Right ventricle myocardium inferior (tissue), 1 donor: ENCODE measurements at regions not wholly inside any gene's neighbourhood (a gene's known extent, or its start where the extent isn't known, plus 50 kb on each side); places are given as distances from the start of the nearest gene placed in this dataset.
A peak's percentile ranks its signal among the peaks of the same experiment; 100 is the strongest.
"Not testable (repeated sequence)": the region's sequence is repeated elsewhere in the genome, so short reads cannot be mapped to it uniquely, and the experiment has no call there.

Experiments
- ATAC-seq: fragments of 200-7000 bp; cut with Tn5 transposase; one replicate; pipeline ENCODE4 v1.9.1; 2020; ENCODE audit warnings: mild to moderate bottlenecking, moderate library complexity
- DNase-seq: peaks from one replicate; pipeline ENCODE4 v3.0.0; 2021; ENCODE audit errors: missing footprints
- intact Hi-C: fragments of 100-400 bp; cut with DNase I; formaldehyde crosslinking; loops from one replicate; pipeline ENCODE4 v1.11.0; 2022
- donor health status: DM: no; HTN: yes; CAD: no; lungs with severe emphysema.

DNA sequence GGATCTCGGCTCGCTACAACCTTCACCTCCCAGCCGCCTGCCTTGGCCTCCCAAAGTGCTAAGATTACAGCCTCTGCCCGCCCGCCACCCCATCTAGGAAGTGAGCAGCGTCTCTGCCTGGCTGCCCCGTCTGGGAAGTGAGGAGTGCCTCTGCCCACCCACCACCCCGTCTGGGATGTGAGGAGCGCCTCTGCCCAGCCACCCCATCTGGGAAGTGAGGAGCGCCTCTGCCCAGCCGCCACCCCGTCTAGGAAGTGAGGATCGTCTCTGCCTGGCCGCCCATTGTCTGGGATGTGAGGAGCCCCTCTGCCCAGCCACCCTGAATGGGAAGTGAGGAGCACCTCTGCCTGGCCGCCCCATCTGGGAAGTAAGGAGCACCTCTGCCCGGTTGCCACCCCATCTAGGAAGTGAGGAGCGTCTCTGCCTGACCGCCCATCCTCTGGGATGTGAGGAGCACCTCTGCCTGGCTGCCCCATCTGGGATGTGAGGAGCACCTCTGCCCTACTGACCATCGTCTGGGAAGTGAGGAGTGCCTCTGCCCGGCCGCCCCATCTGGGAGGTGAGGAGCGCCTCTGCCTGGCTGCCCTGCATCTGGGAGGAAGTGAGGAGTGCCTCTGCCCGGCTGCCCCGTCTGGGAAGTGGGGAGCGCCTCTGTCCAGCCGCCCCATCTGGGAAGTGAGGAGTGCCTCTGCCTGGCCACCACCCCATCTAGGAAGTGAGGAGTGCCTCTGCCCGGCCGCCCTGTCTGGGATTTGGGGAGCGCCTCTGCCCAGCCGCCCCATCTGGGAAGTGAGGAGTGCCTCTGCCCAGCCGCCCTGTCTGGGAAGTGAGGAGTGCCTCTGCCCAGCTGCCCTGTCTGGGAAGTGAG lies 90.4 kb upstream of the ZNF519 start:
- intact Hi-C loops, ATAC-seq: not testable (repeated sequence)
- peak; percentile 51 for DNase-seq

- no peak for DNase-seq
- intact Hi-C loops = no loop called here
- ATAC-seq = no peak
Measured at GRCh38 chr18:14221689-14222088, 89.5 kb upstream of the ZNF519 start.

GRCh38 chr18:14215952-14216351 lies 83.7 kb upstream of the ZNF519 start:
- DNase-seq, ATAC-seq, intact Hi-C loops: not testable (repeated sequence)

DNA sequence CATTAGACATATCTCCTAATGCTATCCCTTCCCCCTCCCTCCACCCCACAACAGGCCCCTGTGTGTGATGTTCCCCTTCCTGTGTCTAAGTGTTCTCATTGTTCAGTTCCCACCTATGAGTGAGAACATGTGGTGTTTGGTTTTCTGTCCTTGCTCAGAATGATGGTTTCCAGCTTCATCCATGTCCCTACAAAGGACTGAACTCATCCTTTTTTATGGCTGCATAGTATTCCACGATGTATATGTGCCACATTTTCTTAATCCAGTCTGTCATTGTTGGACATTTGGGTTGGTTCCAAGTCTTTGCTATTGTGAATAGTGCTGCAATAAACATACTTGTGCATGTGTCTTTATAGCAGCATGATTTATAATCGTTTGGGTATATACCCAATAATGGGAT lies 71.2 kb upstream of the ZNF519 start:
- ATAC-seq, intact Hi-C loops, DNase-seq: not testable (repeated sequence)

DNA sequence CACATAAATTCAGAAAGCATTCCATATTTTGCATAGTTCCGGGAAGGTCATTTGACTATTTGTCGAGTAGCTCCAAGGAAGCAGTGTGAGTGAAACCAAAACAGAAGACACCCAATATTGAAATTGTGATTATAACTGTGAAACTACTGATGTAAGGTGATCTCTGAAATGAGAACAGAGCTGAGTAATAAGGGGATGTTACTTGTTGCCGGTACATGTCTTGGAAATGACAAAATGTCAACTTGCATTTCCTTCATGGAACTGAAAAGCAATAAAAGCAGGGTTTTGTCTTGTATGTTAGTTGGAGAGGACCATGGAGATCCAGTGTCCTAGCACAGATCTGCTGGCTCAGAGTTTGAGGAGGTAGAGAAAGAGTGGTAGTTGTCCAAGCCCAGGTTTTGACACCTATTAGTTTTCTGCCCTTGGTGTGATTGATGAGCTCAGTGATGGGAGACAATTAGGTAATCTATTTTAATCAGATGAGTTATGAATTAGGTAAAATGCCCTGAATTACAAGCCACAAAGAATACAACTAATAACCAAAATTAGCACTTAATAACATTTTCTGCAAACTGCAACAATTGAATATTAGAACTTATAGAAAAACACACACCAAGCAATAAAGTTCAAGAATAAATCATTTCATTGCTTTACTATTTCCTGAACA lies 58.7 kb upstream of the ZNF519 start:
- ATAC-seq, intact Hi-C loops, DNase-seq: not testable (repeated sequence)

DNA sequence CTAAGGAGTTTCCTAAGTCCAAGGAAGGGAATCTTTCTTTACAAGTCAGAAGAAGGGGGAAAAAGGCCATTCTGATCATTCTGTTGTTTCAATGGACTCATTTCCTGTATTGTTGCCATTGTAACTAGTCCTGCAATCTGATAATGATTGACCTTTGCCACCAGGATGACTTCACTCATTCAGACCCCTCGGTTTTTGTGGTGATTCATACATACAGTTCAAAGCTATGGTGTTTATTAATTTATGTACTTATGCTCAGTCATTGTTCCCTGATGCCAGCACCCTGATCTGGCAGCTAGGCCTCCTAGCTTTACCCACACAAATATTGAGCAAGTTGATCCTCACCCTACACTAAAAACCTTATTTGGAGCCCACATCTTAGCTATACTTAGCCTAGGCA lies 57.6 kb upstream of the ZNF519 start:
- ATAC-seq (no peak), DNase-seq (no peak)
- intact Hi-C loops = no loop called here

GRCh38 chr18:14188751-14189406 lies 56.6 kb upstream of the ZNF519 start:
- ATAC-seq, DNase-seq, intact Hi-C loops: not testable (repeated sequence)
